GM12878 (cell line): ENCODE measurements at regions not wholly inside any gene's neighbourhood (a gene's known extent, or its start where the extent isn't known, plus 50 kb on each side); places are given as distances from the start of the nearest gene placed in this dataset.

Experiments
- ATAC-seq: fragments of 200-7000 bp; cut with Tn5 transposase; 3 replicates; pipeline ENCODE4 v1.9.1; 2020; ENCODE audit warnings: mild to moderate bottlenecking, moderate library complexity
- BruUV-seq: library from RNA; stranded (reverse); fragments of 400-500 nt; replicated peaks from 2 replicates; lab custom pipeline; 2021; lab: Mats Ljungman, UMichigan
- CTCF ChIA-PET: fragments of 300-600 bp; sonication (Branson Sonifier 250); formaldehyde crosslinking; extraction: SDS; loops from one replicate; lab custom pipeline; 2021; ENCODE audit warnings: inconsistent platforms; lab: Yijun Ruan, JAX
- POLR2A ChIA-PET: fragments of 350-600 bp; formaldehyde crosslinking; extraction: SDS; loops from one replicate; lab custom pipeline; 2021; ENCODE audit warnings: inconsistent platforms; lab: Charles Lee
- RAD21 ChIA-PET: fragments of 300-600 bp; sonication (Branson Sonifier 250); formaldehyde crosslinking; loops from one replicate; lab custom pipeline; 2023; ENCODE audit warnings: antibody characterized with exemption; ENCODE audit not compliant: unreplicated experiment; lab: Charles Lee
- SMC1A ChIA-PET: fragments of 300-600 bp; sonication (Branson Sonifier 250); formaldehyde crosslinking; loops from one replicate; lab custom pipeline; 2023; ENCODE audit not compliant: unreplicated experiment, uncharacterized antibody; lab: Charles Lee
- DNase-seq: peaks from one replicate; pipeline ENCODE4 v3.0.0-alpha.2; 2011; ENCODE audit warnings: low read depth, low spot score
- FAIRE-seq: peaks from 3 replicates; lab custom pipeline; 2011; peaks lifted over from hg19 to GRCh38; lab: Jason Lieb, UNC
- H2AFZ ChIP-seq: 2 replicates; pipeline ENCODE4 v1.6.0; 2011; ENCODE audit warnings: low read depth, low read length, control low read depth; ENCODE audit not compliant: control insufficient read depth
- H3K27ac ChIP-seq: 2 replicates; pipeline ENCODE4 v1.5.1; 2011; ENCODE audit warnings: control low read depth; ENCODE audit not compliant: control insufficient read depth, insufficient read depth
- H3K27me3 ChIP-seq, 2 experiments: replicated peaks in 1 of 2; 2 replicates each; pipeline versions ENCODE4 v1.6.0 to v1.6.1; 2011; ENCODE audit warnings: low read length in 1 of 2; ENCODE audit not compliant: control insufficient read depth in 2 of 2, insufficient read depth in 2 of 2
- H3K36me3 ChIP-seq, 2 experiments: 2 replicates each; pipeline ENCODE4 v1.5.1; 2011; ENCODE audit warnings: low read length in 1 of 2; ENCODE audit not compliant: control insufficient read depth in 2 of 2, insufficient read depth in 2 of 2
- H3K4me1 ChIP-seq: 2 replicates; pipeline ENCODE4 v1.6.1; 2011; ENCODE audit warnings: mild to moderate bottlenecking, low read length, moderate library complexity, mixed read lengths; ENCODE audit not compliant: control insufficient read depth, insufficient read depth
- H3K4me2 ChIP-seq: 2 replicates; pipeline ENCODE4 v1.6.0; 2011; ENCODE audit warnings: control low read depth; ENCODE audit not compliant: control insufficient read depth, insufficient read depth
- H3K4me3 ChIP-seq: fragments of 200-600 bp; sonication (generic); 2 replicates; pipeline ENCODE4 v1.5.1; 2016
- H3K79me2 ChIP-seq: 2 replicates; pipeline ENCODE4 v1.6.0; 2011; ENCODE audit warnings: low read length; ENCODE audit not compliant: control insufficient read depth, insufficient read depth
- H3K9ac ChIP-seq: 2 replicates; pipeline ENCODE4 v1.8.0; 2011; ENCODE audit warnings: low read length, control low read depth, mixed read lengths; ENCODE audit not compliant: control insufficient read depth, insufficient read depth
- H3K9me3 ChIP-seq: replicated peaks from 3 replicates; pipeline ENCODE4 v1.5.1; 2011; ENCODE audit warnings: mild to moderate bottlenecking, low read length; ENCODE audit not compliant: control insufficient read depth, insufficient read depth
- H4K20me1 ChIP-seq: 2 replicates; pipeline ENCODE4 v1.6.0; 2011; ENCODE audit not compliant: control insufficient read depth, insufficient read depth
- BMI1 ChIP-seq: fragments of 450-650 bp; IDR thresholded peaks from 2 replicates; pipeline ENCODE4 v1.6.1; 2016; ENCODE audit warnings: mild to moderate bottlenecking, moderate library complexity, borderline replicate concordance
- JUNB ChIP-seq: IDR thresholded peaks from 2 replicates; pipeline ENCODE4 v1.6.1; 2016; ENCODE audit warnings: antibody characterized with exemption, mild to moderate bottlenecking
- NFXL1 ChIP-seq: fragments of 450-650 bp; IDR thresholded peaks from 2 replicates; pipeline ENCODE4 v1.6.1; 2017; ENCODE audit warnings: antibody characterized with exemption, mild to moderate bottlenecking, borderline replicate concordance
- NFYB ChIP-seq: IDR thresholded peaks from 2 replicates; pipeline ENCODE4 v1.6.1; 2011; ENCODE audit warnings: low read depth, mild to moderate bottlenecking, low read length, improper control_type of control experiment, moderate library complexity; ENCODE audit not compliant: insufficient read depth
- SMARCA5 ChIP-seq: fragments of 450-650 bp; IDR thresholded peaks from 2 replicates; pipeline ENCODE4 v1.6.1; 2017; ENCODE audit warnings: mild to moderate bottlenecking
- SUZ12 ChIP-seq: fragments of 200-600 bp; sonication (generic); IDR thresholded peaks from one replicate; pipeline ENCODE4 v1.6.1; 2018; ENCODE audit warnings: antibody characterized with exemption, mild to moderate bottlenecking; ENCODE audit not compliant: unreplicated experiment
- ZNF384 ChIP-seq: IDR thresholded peaks from 2 replicates; pipeline ENCODE4 v1.6.1; 2012; ENCODE audit warnings: low read depth, mild to moderate bottlenecking, low read length, improper control_type of control experiment, borderline replicate concordance
- WGBS: methylation state at CpG from one replicate; pipeline ENCODE4 v1.1.6; 2016; ENCODE audit warnings: low lambda C conversion rate; ENCODE audit not compliant: insufficient replicate concordance, insufficient coverage; ENCODE audit errors: missing lambda C conversion rate; 5-methylcytosine and 5-hydroxymethylcytosine counted together
- in situ Hi-C: fragments of 300-500 bp; cut with MboI; formaldehyde crosslinking; loops from 9 replicates; pipeline ENCODE4 v1.14.3; 2018; ENCODE audit warnings: mixed read lengths
- intact Hi-C: fragments of 100-400 bp; cut with micrococcal nuclease; formaldehyde crosslinking; loops from one replicate; pipeline ENCODE4 v1.14.2; 2022; ENCODE audit not compliant: unreplicated experiment
- TF ChIP-seq, protein P1 (sequence below): IDR thresholded peaks from 2 replicates; pipeline ENCODE4 v1.6.1; 2011; ENCODE audit warnings: borderline replicate concordance, low read depth, mild to moderate bottlenecking, moderate library complexity, low read length; ENCODE audit not compliant: insufficient read depth, poor library complexity, severe bottlenecking
- TF ChIP-seq, protein P2 (sequence below): IDR thresholded peaks from 2 replicates; pipeline ENCODE4 v1.6.1; 2012; ENCODE audit warnings: low read depth, low read length, improper control_type of control experiment

DNA sequence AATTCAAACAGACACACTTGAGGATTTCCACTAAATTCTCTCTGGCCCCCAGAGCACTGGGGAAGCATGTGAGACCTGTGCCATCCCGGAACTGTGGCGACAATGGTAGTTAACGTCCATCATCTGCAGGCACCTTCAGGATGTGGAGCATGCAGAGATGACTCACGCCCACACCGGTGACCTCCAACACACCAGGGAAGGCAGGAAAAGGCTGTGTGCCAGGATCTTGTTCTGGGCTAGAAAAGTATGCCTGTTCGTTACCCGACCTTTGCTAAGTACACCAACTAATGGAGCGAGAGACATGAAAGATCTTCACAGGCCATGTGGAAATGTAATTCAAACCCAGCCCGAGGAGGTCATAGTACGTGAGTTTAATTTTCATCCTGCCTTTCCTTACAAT, 208.8 kb downstream of the MELK start:
- BruUV-seq, result no TSS peak
- SMC1A ChIA-PET, result no interaction called here
- ATAC-seq (no peak), DNase-seq (no peak), FAIRE-seq (no peak)
- H3K27me3 ChIP-seq, result peaks cover 0 to 5% of the 10 kb centered on the region in 2 experiments; a peak in 2 of 4 replicates
- TF ChIP-seq, protein P1, sequence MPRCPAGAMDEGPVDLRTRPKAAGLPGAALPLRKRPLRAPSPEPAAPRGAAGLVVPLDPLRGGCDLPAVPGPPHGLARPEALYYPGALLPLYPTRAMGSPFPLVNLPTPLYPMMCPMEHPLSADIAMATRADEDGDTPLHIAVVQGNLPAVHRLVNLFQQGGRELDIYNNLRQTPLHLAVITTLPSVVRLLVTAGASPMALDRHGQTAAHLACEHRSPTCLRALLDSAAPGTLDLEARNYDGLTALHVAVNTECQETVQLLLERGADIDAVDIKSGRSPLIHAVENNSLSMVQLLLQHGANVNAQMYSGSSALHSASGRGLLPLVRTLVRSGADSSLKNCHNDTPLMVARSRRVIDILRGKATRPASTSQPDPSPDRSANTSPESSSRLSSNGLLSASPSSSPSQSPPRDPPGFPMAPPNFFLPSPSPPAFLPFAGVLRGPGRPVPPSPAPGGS, result no peak
- TF ChIP-seq ZNF384 (no peak), NFXL1 (no peak), JUNB (no peak), SUZ12 (no peak), SMARCA5 (no peak), NFYB (no peak), BMI1 (no peak)
- TF ChIP-seq, protein P2, sequence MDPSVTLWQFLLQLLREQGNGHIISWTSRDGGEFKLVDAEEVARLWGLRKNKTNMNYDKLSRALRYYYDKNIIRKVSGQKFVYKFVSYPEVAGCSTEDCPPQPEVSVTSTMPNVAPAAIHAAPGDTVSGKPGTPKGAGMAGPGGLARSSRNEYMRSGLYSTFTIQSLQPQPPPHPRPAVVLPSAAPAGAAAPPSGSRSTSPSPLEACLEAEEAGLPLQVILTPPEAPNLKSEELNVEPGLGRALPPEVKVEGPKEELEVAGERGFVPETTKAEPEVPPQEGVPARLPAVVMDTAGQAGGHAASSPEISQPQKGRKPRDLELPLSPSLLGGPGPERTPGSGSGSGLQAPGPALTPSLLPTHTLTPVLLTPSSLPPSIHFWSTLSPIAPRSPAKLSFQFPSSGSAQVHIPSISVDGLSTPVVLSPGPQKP, result no peak
- no peak overlapping the region for H2AFZ ChIP-seq
- POLR2A ChIA-PET, result no interaction called here
- no peak overlapping the region for H3K4me2 ChIP-seq
- no peaks in the 10 kb centered on the region for H3K4me1 ChIP-seq
- RAD21 ChIA-PET, result no interaction called here
- in situ Hi-C loops, result no loop called here
- no peaks in the 10 kb centered on the region for H4K20me1 ChIP-seq
- H3K4me3 ChIP-seq, result no peak overlapping the region
- H3K9me3 ChIP-seq, result no peaks in the 10 kb centered on the region
- intact Hi-C loops, result no loop called here
- no peaks in the 10 kb centered on the region for H3K79me2 ChIP-seq
- CTCF ChIA-PET, result no interaction called here
- no peaks in the 10 kb centered on the region for H3K36me3 ChIP-seq
- WGBS, result 33% methylated on average over 10 of the region's 10 CpGs
- H3K27ac ChIP-seq, result no peak overlapping the region
- no peak overlapping the region for H3K9ac ChIP-seq
